HG03025 (cell line): ENCODE measurements at regions not wholly inside any gene's neighbourhood (a gene's known extent, or its start where the extent isn't known, plus 50 kb on each side); places are given as distances from the start of the nearest gene placed in this dataset.

ENCODE experiments used
- ATAC-seq: cut with Tn5 transposase; IDR thresholded peaks from one replicate; pipeline ENCODE4 v1.9.1; 2021; ENCODE audit warnings: mild to moderate bottlenecking, moderate library complexity; ENCODE audit not compliant: unreplicated experiment, low FRiP score

DNA sequence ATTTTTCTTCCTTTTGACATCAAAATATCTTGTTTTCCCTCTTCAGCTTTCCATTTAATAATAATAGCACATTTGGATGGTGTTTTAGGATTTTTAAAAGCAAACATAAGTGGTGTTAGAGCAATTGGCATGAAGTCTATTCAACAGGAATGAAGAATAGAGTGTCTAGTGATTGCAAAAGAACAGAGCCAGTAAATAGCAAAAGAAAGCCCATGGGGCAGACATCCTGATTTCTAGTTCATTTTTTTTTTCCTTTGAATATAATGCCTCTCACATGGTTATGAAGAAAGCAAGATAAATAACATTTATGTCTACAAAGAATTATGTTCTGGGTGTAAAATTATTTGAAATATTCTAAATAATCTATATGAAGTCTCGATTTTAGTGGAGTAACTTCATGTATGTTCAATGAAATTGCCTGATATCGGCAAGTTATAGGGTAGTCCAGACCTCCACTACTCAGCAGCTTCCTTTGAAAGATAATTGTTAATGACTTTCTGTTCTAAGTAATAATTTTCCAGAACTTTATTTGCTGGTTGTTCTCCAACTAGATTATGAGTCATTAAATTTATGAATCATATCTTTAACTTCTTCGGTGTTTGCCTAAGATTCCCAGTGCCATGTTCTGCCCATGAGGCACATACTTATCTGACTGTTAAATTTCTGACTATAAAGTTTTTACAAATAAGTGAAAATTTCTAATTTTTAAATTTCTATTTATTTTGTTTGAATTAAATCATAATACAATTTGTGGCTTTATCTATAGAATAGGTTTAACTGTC, 587.9 kb downstream of the TLL1 start:
- ATAC-seq, result no peak

DNA sequence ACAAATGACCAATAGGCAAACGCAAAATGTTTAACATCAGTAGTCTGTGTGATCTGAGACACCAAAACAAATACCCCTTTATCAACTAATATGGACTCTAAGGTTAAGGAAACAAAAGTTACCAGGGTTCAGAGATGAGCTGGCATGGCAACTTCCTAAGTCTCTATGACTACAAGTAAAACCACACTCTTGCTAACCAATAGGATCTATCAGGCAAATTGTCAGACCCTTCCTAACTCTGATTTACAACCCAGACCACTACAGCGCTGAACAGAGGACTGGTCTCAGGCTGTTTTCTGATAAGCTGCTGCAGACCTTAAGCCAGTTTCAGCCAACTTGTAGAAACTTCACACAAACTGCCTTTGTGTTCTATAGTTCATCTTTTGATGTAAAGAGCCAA, 608.0 kb downstream of the TLL1 start:
- ATAC-seq, result no peak

DNA sequence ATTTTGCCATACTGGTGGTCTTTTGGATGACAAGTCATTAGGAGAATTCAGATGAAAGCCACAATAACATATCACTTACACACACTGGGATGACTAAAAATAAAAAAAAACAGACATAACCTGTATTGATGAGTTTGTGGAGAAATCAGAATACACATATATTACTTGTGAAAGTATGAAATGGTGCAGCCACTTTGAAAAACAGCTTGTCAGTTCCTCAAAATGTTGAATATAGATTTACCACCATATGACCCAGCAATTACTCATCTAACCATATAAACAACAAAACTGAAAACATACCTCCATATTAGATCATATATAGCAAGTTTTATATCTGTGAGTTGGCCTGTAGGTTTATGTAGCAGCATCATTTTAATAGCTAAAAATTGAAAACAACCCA, 608.7 kb downstream of the TLL1 start:
- no peak for ATAC-seq

DNA sequence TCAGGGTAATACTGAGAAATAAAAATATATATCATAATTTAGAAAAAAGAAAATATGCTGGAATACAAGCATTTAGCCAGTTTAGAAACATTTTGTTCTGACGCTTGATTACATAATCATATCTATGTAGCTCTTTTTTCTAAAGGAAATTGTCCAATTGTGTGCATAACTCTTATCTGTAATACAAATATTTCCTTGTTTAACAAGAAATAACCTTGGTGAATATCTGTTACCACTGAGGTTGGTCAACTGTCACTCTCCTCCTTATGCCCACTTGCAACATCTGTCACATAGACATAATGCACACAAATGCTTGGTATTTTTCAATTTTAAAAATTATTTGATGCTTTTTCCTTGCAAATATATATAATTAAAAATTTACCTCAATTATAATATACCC, 609.7 kb downstream of the TLL1 start:
- ATAC-seq, result no peak

DNA sequence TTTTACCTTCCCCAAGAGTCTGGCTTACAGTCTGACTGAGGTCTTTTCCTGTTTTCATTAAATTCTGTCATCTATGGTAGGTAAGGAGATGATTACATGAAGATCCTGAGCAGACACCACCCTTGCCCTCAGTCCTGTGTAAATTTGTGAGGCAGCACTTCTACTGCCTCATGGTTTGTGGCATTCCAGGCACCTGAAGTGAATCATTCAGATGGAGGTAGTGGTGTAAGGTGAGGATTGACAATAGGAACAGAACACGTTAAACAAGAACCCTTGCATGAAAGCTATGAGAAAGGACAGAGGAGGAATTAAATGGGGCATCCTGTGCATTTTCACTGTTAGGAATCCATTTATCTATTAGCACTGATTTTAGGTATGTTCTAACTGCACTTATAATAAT, 618.6 kb downstream of the TLL1 start:
- ATAC-seq, result no peak

DNA sequence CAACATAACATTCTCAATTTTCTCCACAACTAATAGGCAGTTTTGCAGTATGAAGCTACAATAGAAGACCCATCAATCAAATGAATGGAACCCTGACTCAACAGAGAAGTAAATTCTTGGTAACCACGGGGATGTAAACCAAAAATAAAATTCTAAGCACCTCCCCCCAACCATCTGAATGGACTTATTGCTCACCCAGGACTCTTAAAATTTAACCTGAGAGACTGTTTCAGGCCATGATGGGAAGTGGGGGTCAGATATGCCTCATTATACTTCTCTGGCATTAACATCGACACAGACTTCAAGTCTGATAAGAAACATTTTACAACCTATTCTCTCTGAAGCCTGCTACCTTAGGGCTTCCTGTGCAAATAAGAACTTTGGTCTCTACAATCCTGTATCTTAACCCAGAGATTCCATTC, 620.9 kb downstream of the TLL1 start:
- ATAC-seq, result no peak

DNA sequence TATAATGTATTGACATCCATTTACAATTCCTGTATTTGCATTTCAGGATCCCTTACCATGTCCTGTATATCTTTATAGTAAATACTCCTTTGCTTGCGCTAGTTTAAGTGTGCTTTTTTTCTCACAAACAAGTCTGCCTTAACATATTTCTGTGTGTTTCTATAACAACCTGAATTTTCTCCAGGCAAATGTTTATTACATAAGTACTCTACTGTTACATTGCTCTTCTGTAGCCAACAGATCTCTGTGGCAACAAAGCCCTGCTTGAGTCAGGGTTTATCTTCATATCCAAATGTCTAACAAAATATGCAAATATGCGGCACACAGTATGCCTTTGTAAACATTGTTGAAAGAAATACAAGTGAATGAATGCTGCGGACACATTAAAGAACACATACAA, 625.5 kb downstream of the TLL1 start:
- no peak for ATAC-seq

DNA sequence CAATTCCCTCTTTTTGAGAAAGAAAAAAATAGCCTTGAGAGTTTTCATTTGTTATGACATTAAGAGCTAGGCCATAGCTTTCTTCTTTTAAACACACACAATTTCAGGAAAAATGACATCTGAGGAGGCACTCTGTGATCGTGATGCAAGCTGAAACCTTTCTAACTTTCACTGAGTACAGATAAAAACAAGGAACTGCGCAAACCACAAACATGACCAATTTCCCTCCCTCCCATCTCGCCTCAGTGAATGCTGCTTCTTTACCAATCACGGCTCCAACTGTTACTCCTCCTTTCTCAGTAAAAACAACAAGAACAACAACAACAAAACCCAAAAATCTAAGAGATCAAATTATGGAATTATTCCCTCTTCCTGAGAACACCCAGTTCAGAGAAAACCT, 626.8 kb downstream of the TLL1 start:
- peak; percentile 59 for ATAC-seq

DNA sequence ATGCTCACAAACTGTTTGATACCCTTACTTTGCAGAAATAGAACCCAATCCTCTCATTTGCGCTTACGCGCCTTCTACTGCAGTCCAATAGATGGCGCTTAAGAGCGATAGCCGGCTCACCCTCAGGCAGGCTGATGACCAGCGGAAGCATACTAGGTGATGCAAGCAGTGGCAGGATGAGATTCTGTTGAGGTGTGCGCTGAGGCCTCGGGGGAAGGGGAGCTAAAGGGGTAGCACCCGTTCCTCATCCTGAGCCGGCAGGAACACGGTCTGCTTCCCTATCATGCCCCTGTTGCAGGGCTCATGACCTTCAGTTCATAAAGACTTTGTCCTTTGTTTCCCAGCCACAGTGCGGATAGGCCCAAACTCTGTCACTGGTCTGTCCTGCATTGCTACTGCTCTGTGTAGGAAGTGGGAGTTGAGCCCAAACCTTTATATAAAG, 628.9 kb downstream of the TLL1 start:
- ATAC-seq, result no peak

DNA sequence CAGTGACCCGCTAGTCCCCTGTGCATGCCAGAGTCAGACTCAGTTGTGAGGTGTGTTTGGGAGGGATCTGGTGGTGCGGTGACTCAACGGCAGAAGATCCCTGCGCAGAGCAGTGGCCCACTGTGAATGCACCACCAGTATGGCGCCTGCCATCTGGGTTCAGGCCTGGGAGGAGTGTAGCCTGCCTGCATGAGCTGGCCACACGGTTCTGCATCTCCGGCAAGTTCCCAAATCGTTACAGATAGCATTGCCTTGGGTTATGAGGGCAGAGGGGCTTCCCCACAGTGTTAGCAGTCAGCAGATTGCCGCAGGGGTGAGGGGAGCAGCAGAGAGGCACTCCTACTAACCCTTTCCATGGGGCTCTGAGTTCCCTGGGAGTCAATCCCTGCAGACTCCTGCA, 629.6 kb downstream of the TLL1 start:
- ATAC-seq, result no peak

DNA sequence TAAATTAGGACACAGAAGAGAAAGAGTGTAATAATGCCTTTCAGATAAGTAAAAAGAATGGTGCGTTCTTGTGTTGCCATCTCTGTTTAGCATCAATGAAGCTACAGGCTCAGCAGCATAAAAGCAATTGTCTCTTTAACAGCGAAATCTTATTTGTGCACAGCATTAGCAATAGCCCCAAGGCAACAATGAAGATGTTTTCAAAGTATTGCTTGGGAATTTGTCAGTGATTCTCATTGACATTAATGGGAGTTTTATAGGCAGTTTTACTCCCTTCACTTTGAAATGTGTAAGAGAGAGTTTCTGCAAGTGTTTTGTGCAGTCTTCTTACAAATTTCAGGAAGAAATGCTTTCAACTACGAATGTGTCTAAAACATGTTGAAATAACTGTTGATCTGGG, 633.0 kb downstream of the TLL1 start:
- no peak for ATAC-seq

DNA sequence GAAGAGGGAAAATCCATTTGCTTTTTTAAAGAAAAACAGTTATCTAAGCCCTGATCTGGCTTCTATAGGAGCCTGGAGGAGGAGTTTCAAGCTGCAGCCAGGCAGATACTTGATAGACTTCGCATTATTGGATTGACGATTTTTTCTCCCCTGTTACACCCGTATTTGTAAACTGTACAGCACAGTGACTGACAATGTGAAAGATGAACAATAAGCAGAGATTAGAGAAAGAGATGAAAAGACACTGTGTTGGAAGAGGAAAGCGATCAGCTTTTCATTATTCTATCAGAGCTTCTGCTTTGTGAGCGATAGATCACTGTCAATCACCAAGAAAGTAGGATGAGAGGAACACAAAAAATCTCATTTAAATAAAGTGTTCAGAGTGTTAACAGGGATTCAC, 639.2 kb downstream of the TLL1 start:
- no peak for ATAC-seq

DNA sequence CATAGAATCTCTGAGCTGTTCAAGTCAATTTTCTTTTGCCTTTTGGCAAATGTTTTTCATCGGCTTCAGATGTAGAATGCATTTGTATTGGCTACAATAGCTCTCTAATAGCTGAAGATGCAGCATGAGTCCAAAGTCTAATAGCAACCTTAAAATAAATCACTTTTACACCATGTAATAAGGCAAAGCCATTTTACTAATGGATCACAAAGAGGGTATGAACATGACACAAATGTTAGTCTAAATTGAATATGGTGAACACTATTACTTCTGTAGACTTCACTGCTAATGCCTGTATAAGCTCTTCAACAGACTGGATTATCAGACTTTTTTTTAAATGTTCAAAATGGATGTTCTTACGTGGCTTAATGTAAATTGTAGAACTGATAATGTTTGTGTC, 645.3 kb downstream of the TLL1 start:
- no peak for ATAC-seq

DNA sequence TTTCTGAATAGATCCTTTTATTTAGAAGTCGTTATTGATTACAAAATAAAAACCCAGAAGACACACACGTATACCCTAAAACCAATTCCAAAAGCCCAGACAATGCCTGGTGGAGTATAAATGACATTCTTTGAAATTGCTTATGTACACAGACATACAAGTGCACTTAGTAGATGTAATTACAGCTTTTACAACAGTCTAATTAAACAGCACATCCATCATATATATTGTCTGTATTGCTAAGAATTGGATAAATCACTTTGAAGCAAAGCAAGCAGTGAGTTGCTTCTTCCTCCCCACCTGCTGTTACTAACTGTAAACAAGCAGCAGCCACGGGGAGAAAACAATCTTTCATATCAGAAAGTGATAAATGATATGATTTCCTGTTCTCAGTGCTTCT, 645.7 kb downstream of the TLL1 start:
- no peak for ATAC-seq

DNA sequence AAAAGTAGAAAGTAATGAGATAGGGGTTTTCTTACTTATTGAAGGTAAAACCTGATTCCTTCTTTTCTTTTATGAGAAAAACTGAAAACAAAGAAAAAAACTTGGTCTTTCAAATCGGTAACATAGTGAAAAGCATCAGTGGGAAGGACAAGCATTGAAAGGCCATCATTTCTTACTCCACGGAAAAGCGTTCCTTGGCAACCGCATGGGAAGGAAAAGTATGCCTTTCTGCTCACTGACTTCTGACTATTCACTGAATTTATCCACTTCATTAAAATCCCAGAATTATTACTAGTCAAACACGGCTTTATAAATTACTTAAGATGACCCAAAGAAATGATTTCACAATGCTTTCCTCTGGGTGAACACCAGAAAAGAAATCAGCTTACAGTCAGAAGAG, 646.7 kb downstream of the TLL1 start:
- ATAC-seq, result no peak

DNA sequence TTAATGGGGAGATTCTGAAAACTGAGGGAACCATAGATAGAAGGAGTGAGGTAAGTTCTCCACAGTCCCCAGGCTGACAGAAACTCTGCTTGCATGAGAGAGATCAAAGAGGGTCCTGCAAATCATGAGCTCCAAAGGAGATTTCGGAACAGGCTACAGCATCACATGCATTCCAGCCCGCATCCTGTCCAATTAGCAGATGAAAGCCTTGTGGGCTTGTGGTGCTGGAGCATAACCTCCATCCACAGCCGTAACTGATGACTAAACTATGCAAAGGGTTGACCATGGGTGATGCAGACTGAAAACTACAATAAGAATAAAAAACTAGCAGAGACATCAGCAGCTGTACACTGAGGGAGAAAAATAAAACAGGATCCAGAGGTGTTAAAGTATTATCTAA, 654.5 kb downstream of the TLL1 start:
- ATAC-seq, result no peak

DNA sequence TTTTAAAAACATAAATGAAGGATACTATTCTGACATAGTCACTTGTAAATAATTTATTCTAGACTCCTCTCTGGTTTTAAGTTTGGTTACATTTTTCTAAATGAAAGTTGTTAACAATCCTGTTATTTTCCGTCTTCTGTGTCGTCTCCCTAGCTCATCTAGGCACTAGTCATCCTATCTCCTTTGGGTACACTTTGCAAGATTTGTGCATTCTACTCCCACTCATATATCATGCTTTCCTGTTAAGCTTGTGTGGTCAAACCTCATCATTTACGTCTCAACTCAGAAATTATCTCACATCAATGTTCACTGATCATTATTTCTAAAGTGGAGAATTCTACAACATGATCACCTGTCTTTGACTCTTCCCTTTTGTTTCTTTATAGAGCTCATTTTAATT, 658.7 kb downstream of the TLL1 start:
- ATAC-seq, result no peak

DNA sequence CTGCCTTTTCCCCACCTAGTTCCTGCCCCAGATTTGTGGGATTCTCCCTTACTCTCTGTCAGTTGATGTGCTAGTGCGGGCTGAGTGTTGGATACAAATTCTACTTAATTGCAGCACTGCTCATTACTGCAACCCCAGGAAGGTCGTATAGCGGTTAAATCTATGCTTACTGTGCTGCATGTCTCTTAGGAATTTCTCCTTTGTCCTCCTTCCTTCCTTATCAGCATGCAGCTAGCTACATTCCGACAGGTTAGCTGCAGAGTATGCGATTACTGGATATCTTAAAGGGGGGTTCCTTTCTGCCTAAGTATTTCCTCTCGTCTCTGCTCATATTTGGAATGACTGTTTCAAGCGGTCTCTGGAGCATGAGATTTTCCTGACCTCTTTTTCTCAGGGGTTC, 662.8 kb downstream of the TLL1 start:
- no peak for ATAC-seq

DNA sequence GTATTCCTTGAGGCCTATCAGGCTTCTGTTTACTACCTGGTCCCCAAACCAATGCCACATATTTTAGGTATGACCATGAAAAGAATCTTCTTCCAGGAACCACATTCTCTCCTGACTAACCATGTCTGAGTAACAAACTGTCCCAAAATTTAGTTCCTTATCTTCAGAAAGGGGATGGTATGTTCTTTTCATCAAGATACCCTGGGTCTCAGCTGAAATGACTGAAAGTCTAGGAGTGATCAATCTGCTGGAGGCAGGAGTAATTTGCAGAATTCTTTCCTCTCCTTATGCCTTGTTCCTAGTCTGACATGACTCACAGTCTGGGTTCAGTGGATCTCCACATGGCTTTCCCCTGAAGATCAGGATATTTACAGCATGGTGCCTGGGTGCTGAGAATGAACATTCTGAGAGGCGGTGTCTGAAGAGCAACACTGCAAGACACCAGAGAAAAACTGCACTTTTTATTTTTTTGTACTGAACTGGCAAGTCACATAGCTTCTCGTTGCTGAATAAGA, 665.5 kb downstream of the TLL1 start:
- no peak for ATAC-seq

DNA sequence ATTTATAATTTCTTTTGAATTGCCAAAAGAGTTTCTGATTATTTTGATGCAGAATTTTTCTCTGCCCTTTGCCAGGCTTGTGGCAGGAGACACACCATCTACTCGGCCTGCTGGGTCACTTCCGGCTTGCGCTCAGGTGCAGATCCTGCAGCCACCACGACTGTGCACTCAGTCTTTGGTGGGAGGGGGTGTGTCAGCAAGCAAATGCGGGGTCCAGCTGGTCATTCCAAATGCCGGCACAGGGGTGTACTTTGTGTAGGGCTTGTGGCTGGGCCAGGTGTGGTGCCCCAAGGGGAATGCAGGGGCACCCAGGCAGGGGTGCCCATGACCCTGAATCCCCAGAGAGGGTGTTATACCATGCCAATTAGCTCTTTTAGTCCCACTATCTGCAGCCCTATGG, 673.0 kb downstream of the TLL1 start:
- ATAC-seq, result no peak

DNA sequence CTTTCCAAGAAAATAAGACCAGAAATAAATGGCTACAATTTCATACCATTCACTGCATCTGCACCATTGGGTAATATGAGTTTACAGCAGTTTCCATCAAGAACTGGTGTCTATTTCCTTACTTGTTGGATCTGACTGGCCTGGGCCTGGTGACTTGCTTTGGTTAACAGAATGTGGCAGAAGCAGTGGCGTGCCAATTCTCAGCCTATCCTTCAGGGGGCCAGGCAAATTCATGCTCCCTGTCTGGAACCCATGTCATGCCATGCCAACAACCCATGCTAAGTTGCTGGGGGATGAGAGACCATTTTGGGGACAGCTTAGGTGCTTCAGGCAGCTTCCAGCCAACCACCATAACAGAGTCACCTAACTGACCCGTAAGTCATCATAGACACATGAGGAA, 656.7 kb downstream of the SPOCK3 start:
- ATAC-seq, result no peak

DNA sequence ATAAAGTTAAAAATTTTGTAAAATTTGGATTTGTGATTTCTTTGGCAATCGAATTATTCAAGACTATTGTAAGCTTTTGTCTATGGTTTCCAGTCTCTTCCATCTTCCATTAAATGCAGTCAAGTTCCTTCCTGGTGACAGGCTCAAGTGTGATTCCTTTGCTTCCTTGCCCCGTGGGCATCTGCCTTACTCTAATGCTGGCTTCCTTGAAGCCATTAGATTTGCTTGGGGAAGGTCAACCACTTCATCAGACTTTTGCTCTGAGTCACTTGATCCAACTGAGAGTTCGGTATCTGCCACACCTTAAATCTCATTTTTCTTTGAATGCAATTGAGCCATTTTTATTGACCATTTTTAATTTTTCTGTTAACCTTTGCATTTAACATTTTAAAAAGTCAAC, 648.8 kb downstream of the SPOCK3 start:
- ATAC-seq, result no peak
